K562 (cell line): ENCODE measurements at regions not wholly inside any gene's neighbourhood (a gene's known extent, or its start where the extent isn't known, plus 50 kb on each side); places are given as distances from the start of the nearest gene placed in this dataset.

Source experiments
- ATAC-seq: fragments of 200-7000 bp; cut with Tn5 transposase; 3 replicates; pipeline ENCODE4 v1.9.1; 2020; ENCODE audit warnings: moderate library complexity
- BruUV-seq: library from RNA; stranded (reverse); fragments of 400-500 nt; replicated peaks from 2 replicates; lab custom pipeline; 2021; lab: Mats Ljungman, UMichigan
- CTCF ChIA-PET: fragments of 300-600 bp; formaldehyde crosslinking; extraction: SDS; loops from one replicate; lab custom pipeline; 2021; ENCODE audit warnings: low intra/inter-chr PET ratio; lab: Yijun Ruan, JAX
- POLR2A ChIA-PET: fragments of 300-600, 350-650 bp; sonication (Branson Sonifier 250); formaldehyde crosslinking; extraction: SDS; loops from one replicate; lab custom pipeline; 2021; ENCODE audit warnings: antibody characterized with exemption, inconsistent platforms; lab: Yijun Ruan, JAX
- DNase-seq, 4 experiments: peaks; one replicate each; pipeline versions ENCODE4 v3.0.0 to v3.0.0-alpha.2; 2011 to 2018; ENCODE audit warnings: low spot score in 3 of 4, mixed read lengths in 3 of 4; ENCODE audit errors: extremely low read depth in 1 of 4
- FAIRE-seq: peaks from 2 replicates; lab custom pipeline; 2011; peaks lifted over from hg19 to GRCh38; lab: Jason Lieb, UNC
- H2AFZ ChIP-seq: 2 replicates; pipeline ENCODE4 v1.6.0; 2011; ENCODE audit warnings: low read depth, low read length, control low read depth, inconsistent platforms
- H3K27ac ChIP-seq: fragments of 200-600 bp; 3 replicates; pipeline ENCODE4 v1.8.0; 2011; ENCODE audit warnings: low read depth, mild to moderate bottlenecking, control low read depth, inconsistent platforms, low read length, moderate library complexity, mixed read lengths; ENCODE audit errors: extremely low read depth
- H3K27me3 ChIP-seq, 2 experiments: fragments of 300-600 bp in 1 of 2; 2 replicates in 1 of 2; 3 replicates in 1 of 2; pipeline versions ENCODE4 v1.6.0 to v1.8.0; 2011; ENCODE audit warnings: inconsistent platforms in 2 of 2, low read length in 2 of 2, mild to moderate bottlenecking in 1 of 2, mixed read lengths in 1 of 2, moderate library complexity in 1 of 2; ENCODE audit not compliant: control insufficient read depth in 2 of 2, insufficient read depth in 2 of 2
- H3K36me3 ChIP-seq: fragments of 300-600 bp; 3 replicates; pipeline ENCODE4 v1.8.0; 2011; ENCODE audit warnings: mild to moderate bottlenecking, low read length, inconsistent platforms; ENCODE audit not compliant: control insufficient read depth, insufficient read depth
- H3K4me1 ChIP-seq, 2 experiments: fragments of 200-600 bp in 1 of 2; replicated peaks in 1 of 2; 2 replicates in 1 of 2; 3 replicates in 1 of 2; pipeline versions ENCODE4 v1.5.1 to v1.8.0; 2011; ENCODE audit warnings: inconsistent platforms in 2 of 2, low read length in 2 of 2, mild to moderate bottlenecking in 1 of 2, mixed read lengths in 1 of 2, moderate library complexity in 1 of 2; ENCODE audit not compliant: control insufficient read depth in 2 of 2, insufficient read depth in 2 of 2
- H3K4me2 ChIP-seq: 2 replicates; pipeline ENCODE4 v1.6.1; 2011; ENCODE audit warnings: low read length, control low read depth, inconsistent platforms, mixed read lengths; ENCODE audit not compliant: insufficient read depth
- H3K4me3 ChIP-seq: fragments of 200-600 bp; sonication (generic), shearing (Covaris generic); 2 replicates; pipeline ENCODE4 v1.5.1; 2016; ENCODE audit warnings: control low read depth, inconsistent platforms
- H3K79me2 ChIP-seq: fragments of 200-600 bp; 3 replicates; pipeline ENCODE4 v1.8.0; 2011; ENCODE audit warnings: low read length, inconsistent platforms; ENCODE audit not compliant: control insufficient read depth, insufficient read depth
- H3K9ac ChIP-seq, 2 experiments: 2 replicates each; pipeline versions ENCODE4 v1.6.0 to v1.6.1; 2011; ENCODE audit warnings: low read depth in 2 of 2, low read length in 2 of 2, control low read depth in 1 of 2, inconsistent platforms in 1 of 2, mild to moderate bottlenecking in 1 of 2, mixed read lengths in 1 of 2; ENCODE audit not compliant: insufficient read depth in 1 of 2
- H3K9me1 ChIP-seq: one replicate; pipeline ENCODE4 v1.6.0; 2011; ENCODE audit warnings: inconsistent platforms, mild to moderate bottlenecking, low read length, moderate library complexity; ENCODE audit not compliant: control insufficient read depth, insufficient read depth
- H3K9me3 ChIP-seq: replicated peaks from 2 replicates; pipeline ENCODE4 v1.5.1; 2011; ENCODE audit warnings: low read depth, low read length, inconsistent platforms; ENCODE audit not compliant: control insufficient read depth, insufficient read depth
- H4K20me1 ChIP-seq: replicated peaks from 2 replicates; pipeline ENCODE4 v1.6.1; 2011; ENCODE audit warnings: low read length, inconsistent platforms, mixed read lengths; ENCODE audit not compliant: control insufficient read depth, insufficient read depth
- CTCF ChIP-seq, 3 experiments: IDR thresholded peaks in 2 of 3; conservative IDR thresholded peaks in 1 of 3; 2 replicates each; pipeline ENCODE4 v1.5.1; 2011 to 2012; ENCODE audit warnings: low read length in 3 of 3, mild to moderate bottlenecking in 3 of 3, control low read depth in 2 of 3, improper control_type of control experiment in 1 of 3, inconsistent platforms in 1 of 3, low read depth in 1 of 3, mixed read lengths in 1 of 3, moderate library complexity in 1 of 3; ENCODE audit not compliant: insufficient read depth in 2 of 3
- DEAF1 ChIP-seq: fragments of 450-650 bp; formaldehyde crosslinking; IDR thresholded peaks from 2 replicates; pipeline ENCODE4 v1.4.0; 2020; ENCODE audit warnings: mild to moderate bottlenecking, moderate library complexity
- FOXA3 ChIP-seq, 2 experiments: fragments of 450-650 bp in 1 of 2; sonication (generic) in 1 of 2; formaldehyde crosslinking; IDR thresholded peaks in 1 of 2; conservative IDR thresholded peaks in 1 of 2; 2 replicates each; pipeline versions ENCODE4 v1.4.0 to v1.8.0; 2020 to 2022; ENCODE audit warnings: mild to moderate bottlenecking in 2 of 2, missing genetic modification reagents in 1 of 2
- TCF3 ChIP-seq: sonication (generic); formaldehyde crosslinking; IDR thresholded peaks from 2 replicates; pipeline ENCODE4 v1.4.0; 2020; ENCODE audit warnings: mild to moderate bottlenecking, missing genetic modification reagents
- ZC3H8 ChIP-seq: fragments of 450-650 bp; IDR thresholded peaks from 2 replicates; pipeline ENCODE4 v1.6.1; 2017
- ZNF212 ChIP-seq: fragments of 450-650 bp; formaldehyde crosslinking; IDR thresholded peaks from 2 replicates; pipeline ENCODE4 v1.4.0; 2020; ENCODE audit warnings: mild to moderate bottlenecking
- ZNF518B ChIP-seq: fragments of 250-450 bp; sonication (Bioruptor Pico); IDR thresholded peaks from 2 replicates; pipeline ENCODE4 v1.5.0; 2021; ENCODE audit warnings: mild to moderate bottlenecking, moderate library complexity
- WGBS: fragments of 100-300 bp; shearing (Covaris generic); methylation state at CpG from one replicate; pipeline ENCODE4 v1.1.6; 2016; ENCODE audit warnings: low coverage, mixed read lengths; ENCODE audit not compliant: insufficient coverage; ENCODE audit errors: missing lambda C conversion rate; 5-methylcytosine and 5-hydroxymethylcytosine counted together
- in situ Hi-C: fragments of 300-500 bp; cut with MboI; formaldehyde crosslinking; loops from 4 replicates; pipeline ENCODE4 v1.15.0; 2018; ENCODE audit warnings: inconsistent platforms, mixed read lengths
- intact Hi-C: fragments of 100-400 bp; cut with micrococcal nuclease; formaldehyde crosslinking; loops from 2 replicates; pipeline ENCODE4 v1.14.2; 2022

- TF ChIP-seq FOXA3 (CRISPR knock-in tag; conservative IDR thresholded peaks at IDR 0.05 in 1 of 2, IDR thresholded peaks at IDR 0.05 in 1 of 2) (no peak), ZC3H8 (no peak)
Measured at GRCh38 chr5:163041254-163041653, 396.1 kb upstream of the CCNG1 start (continued).

GRCh38 chr5:163079618-163080017 lies 357.8 kb upstream of the CCNG1 start:
- Histone ChIP-seq H3K27me3 (no peaks in the 10 kb centered on the region), H3K9ac (no peak overlapping the region), H3K9me3 (no peaks in the 10 kb centered on the region), H3K4me3 (no peak overlapping the region), H2AFZ (no peak overlapping the region), H3K4me2 (no peak overlapping the region), H3K79me2 (no peaks in the 10 kb centered on the region), H3K9me1 (no peaks in the 10 kb centered on the region), H4K20me1 (no peaks in the 10 kb centered on the region), H3K36me3 (no peaks in the 10 kb centered on the region), H3K27ac (no peak overlapping the region), H3K4me1 (no peaks in the 10 kb centered on the region)
- 3% methylated on average over 3 of the region's 3 CpGs for WGBS
- FAIRE-seq (no peak), ATAC-seq (no peak), DNase-seq (peak in 1 of 4 experiments; percentile 11)
- ChIA-PET POLR2A (no interaction called here), CTCF (no interaction called here)
- intact Hi-C loops = loop anchor here (5.0 kb wide), 1 partner anchor 328 kb away; no protein-coding TSS in a partner anchor
- in situ Hi-C loops = no loop called here
- no TSS peak for BruUV-seq
- no peak for TF ChIP-seq TCF3
- no peak for TF ChIP-seq DEAF1 (CRISPR knock-in tag)
- no peak for TF ChIP-seq ZNF212 (CRISPR knock-in tag)
- no peak for TF ChIP-seq ZNF518B
- TF ChIP-seq CTCF (IDR thresholded peaks at IDR 0.05 in 2 of 3, conservative IDR thresholded peaks at IDR 0.05 in 1 of 3; ENCODE audit: insufficient read depth in 2 of 3, low read depth in 1 of 3, low read length in 3 of 3) = peak in 2 of 3 experiments; percentile 27 to 35; a peak in 3 of 6 replicates
